Aorta (tissue), 5 donors: ENCODE measurements at regions not wholly inside any gene's neighbourhood (a gene's known extent, or its start where the extent isn't known, plus 50 kb on each side); places are given as distances from the start of the nearest gene placed in this dataset.
"Not testable (repeated sequence)": the region's sequence is repeated elsewhere in the genome, so short reads cannot be mapped to it uniquely, and the experiment has no call there.

Source experiments
- ATAC-seq: fragments of 200-7000 bp; cut with Tn5 transposase; one replicate; pipeline ENCODE4 v1.9.1; 2022; ENCODE audit warnings: moderate library complexity; ENCODE audit not compliant: low FRiP score
- DNase-seq, 2 donors: peaks; one replicate each; pipeline ENCODE4 v3.0.0-alpha.2; 2020
- H3K27ac ChIP-seq, 2 donors: one replicate each; pipeline ENCODE4 v1.5.1; 2013; ENCODE audit warnings: low read length in 2 of 2, mild to moderate bottlenecking in 2 of 2, moderate library complexity in 2 of 2, control low read depth in 1 of 2, inconsistent platforms in 1 of 2, low read depth in 1 of 2
- H3K27me3 ChIP-seq, 2 donors: one replicate each; pipeline ENCODE4 v1.6.1; 2013; ENCODE audit warnings: control low read depth in 1 of 2, low read length in 1 of 2, mild to moderate bottlenecking in 1 of 2, moderate library complexity in 1 of 2; ENCODE audit not compliant: insufficient read depth in 2 of 2, control insufficient read depth in 1 of 2
- H3K36me3 ChIP-seq, 2 donors: one replicate each; pipeline ENCODE4 v1.6.1; 2013; ENCODE audit warnings: control low read depth in 1 of 2, low read length in 1 of 2, mild to moderate bottlenecking in 1 of 2; ENCODE audit not compliant: insufficient read depth in 2 of 2, control insufficient read depth in 1 of 2
- H3K4me1 ChIP-seq, 2 donors: one replicate each; pipeline ENCODE4 v1.6.1; 2013; ENCODE audit warnings: low read length in 2 of 2, control low read depth in 1 of 2, mild to moderate bottlenecking in 1 of 2, moderate library complexity in 1 of 2; ENCODE audit not compliant: insufficient read depth in 2 of 2, control insufficient read depth in 1 of 2
- H3K4me3 ChIP-seq, 2 donors: one replicate each; pipeline ENCODE4 v1.5.1; 2013; ENCODE audit warnings: low read length in 2 of 2, control low read depth in 1 of 2, mild to moderate bottlenecking in 1 of 2
- H3K9me3 ChIP-seq: one replicate; pipeline ENCODE4 v1.6.1; 2013; ENCODE audit warnings: mild to moderate bottlenecking, low read length; ENCODE audit not compliant: control insufficient read depth
- WGBS, 2 donors: extraction: QIAGEN DNeasy Blood & Tissue Kit; methylation state at CpG; one replicate each; pipeline ENCODE4 v1.1.7; 2013; 5-methylcytosine and 5-hydroxymethylcytosine counted together
- intact Hi-C, 2 donors: fragments of 100-400 bp; cut with DNase I; formaldehyde crosslinking; loops; one replicate each; pipeline versions ENCODE4 v1.14.2 to v1.15.0; 2022
- donor health status: healthy with polysubstance abuse.
- donor health status: Bipolar disorder and iron deficiency.
- donor health status: DM: no; HTN: no; CAD: no.
- donor health status: DM: no; HTN: no; CAD: no.
- donor health status: DM: yes; HTN: yes; CAD: no.

DNA sequence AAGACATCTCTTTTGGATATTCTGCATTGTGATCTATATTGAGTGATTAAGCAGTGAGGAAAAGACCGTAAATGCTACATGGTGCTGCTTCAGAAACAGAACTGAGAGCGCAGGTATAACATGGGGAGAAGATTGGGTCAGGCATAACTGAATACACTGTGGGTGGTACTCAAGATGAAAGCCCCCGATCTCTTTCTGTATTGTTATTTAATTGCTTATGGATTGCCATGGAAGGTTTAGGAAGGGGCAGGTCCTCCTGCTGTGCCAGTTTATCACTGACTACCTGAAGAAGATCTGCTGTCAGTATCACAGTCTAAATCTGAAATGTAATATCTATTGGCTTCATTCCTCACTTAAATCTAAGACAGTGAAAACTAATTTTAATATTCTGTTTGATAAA lies 1568.7 kb upstream of the CELF4 start:
- no peaks in the 10 kb centered on the region for H3K36me3 ChIP-seq
- no peak for DNase-seq
- no peak overlapping the region for H3K4me3 ChIP-seq
- no peak overlapping the region for H3K27ac ChIP-seq
- no peaks in the 10 kb centered on the region for H3K9me3 ChIP-seq
- intact Hi-C loops, result no loop called here
- H3K4me1 ChIP-seq, result no peaks in the 10 kb centered on the region
- H3K27me3 ChIP-seq, result no peaks in the 10 kb centered on the region
- no peak for ATAC-seq
- 80 to 89% methylated on average over 3 of the region's 3 CpGs for WGBS, 2 donors

- H3K27ac ChIP-seq, DNase-seq, H3K27me3 ChIP-seq, intact Hi-C loops, H3K4me3 ChIP-seq, ATAC-seq, H3K4me1 ChIP-seq, H3K36me3 ChIP-seq, H3K9me3 ChIP-seq: not testable (repeated sequence)
- WGBS, 2 donors, result 88 to 90% methylated on average over 3 of the region's 3 CpGs
These were observed 1561.9 kb upstream of the CELF4 start for GRCh38 chr18:39127538-39127937.

DNA sequence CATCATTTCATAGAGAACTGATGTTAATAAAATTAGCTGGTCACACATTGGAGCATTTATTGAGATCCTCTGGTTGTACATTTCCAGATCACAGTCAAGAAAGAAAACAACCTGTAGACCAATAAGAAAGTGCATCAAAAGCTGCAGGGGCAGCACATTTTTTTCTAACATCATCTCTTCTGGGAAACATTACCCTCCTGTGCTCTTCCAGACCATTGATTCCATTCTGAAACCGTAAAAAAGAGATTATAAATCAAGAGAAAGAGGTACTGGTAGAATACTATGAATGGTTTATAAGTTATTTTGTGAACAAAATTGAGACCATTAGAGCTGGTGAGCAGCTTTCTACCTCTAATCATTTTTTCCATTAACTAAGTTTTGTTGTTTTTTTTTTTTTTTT lies 1548.2 kb upstream of the CELF4 start:
- intact Hi-C loops, result no loop called here
- 64 to 87% methylated on average over 1 of the region's 1 CpG for WGBS, 2 donors
- no peak for DNase-seq

GRCh38 chr18:39105104-39105503 lies 1539.5 kb upstream of the CELF4 start:
- ATAC-seq (no peak), DNase-seq (no peak)
- no peak overlapping the region for H3K27ac ChIP-seq
- WGBS, 2 donors, result 66 to 80% methylated on average over 4 of the region's 4 CpGs
- intact Hi-C loops, result no loop called here
- H3K36me3 ChIP-seq, result no peaks in the 10 kb centered on the region
- H3K27me3 ChIP-seq, result no peaks in the 10 kb centered on the region
- H3K9me3 ChIP-seq, result no peaks in the 10 kb centered on the region
- H3K4me1 ChIP-seq, result no peaks in the 10 kb centered on the region
- H3K4me3 ChIP-seq, result no peak overlapping the region

More for the DNA sequence above, 1548.2 kb upstream of the CELF4 start:
- H3K9me3 ChIP-seq, result no peaks in the 10 kb centered on the region
- no peak overlapping the region for H3K27ac ChIP-seq
- ATAC-seq, result no peak
- H3K4me3 ChIP-seq, result no peak overlapping the region
- H3K36me3 ChIP-seq, result no peaks in the 10 kb centered on the region
- no peaks in the 10 kb centered on the region for H3K27me3 ChIP-seq
- H3K4me1 ChIP-seq, result no peaks in the 10 kb centered on the region

- H3K4me1 ChIP-seq, result no peaks in the 10 kb centered on the region
- no peaks in the 10 kb centered on the region for H3K36me3 ChIP-seq
- H3K4me3 ChIP-seq, result no peak overlapping the region
- ATAC-seq, result no peak
- H3K9me3 ChIP-seq, result no peaks in the 10 kb centered on the region
- no peak overlapping the region for H3K27ac ChIP-seq
- H3K27me3 ChIP-seq, result no peaks in the 10 kb centered on the region
- 84 to 87% methylated on average over 3 of the region's 3 CpGs for WGBS, 2 donors
- no peak for DNase-seq
- intact Hi-C loops, result no loop called here
These were observed 1507.4 kb upstream of the CELF4 start for GRCh38 chr18:39072970-39073369.

DNA sequence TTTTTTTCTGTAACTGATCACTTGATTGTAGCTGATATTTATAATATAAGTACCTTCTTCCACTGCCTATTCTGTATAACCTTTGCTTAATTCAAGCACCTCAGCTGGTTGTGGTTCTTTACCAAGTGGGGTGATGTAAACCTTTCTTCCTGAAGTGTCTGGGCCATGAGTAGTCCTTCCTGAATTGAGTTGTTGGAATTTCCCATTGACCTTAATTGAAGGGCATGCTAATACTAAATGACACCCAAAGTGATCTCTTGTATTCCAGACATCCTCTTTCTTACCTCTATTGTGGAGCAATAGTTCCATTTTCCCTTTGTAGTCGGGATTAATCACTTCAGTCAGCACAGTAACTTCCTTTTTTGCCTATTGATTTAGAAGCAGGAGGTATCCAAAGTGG lies 1496.8 kb upstream of the CELF4 start:
- no peak overlapping the region for H3K4me3 ChIP-seq
- WGBS, 2 donors, result 71 to 74% methylated on average over 1 of the region's 1 CpG

DNA sequence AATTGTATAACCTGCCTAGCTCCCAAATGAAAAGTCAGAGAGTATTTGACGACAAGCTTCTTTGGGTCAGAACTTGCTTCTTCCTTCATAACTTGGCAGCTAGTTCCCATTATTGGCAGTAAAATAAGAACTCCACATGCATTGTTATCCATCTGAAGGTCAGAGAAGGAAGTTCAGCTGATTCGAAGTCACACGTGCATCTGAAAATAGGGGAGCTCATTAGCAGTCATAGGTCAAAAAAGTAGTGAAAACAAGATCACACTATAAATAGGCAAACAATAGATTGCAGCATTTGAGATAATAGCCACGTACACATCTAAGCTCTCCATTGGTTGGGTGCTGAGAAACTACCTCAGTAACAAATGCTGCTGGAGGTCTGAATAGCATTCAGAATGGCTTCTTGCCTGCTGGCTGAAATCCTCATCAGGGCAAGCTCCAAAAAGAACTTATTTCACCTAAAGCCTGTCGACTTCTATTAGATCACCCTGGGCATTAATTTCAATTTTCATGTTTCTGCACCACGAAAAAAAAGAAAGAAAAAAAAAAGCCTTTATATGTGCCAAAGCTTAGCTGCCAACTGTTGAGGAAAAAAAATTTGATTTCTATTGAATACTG lies 1492.9 kb upstream of the CELF4 start:
- whole genome bisulfite sequencing, 2 donors, result 24 to 25% methylated on average over 6 of the region's 6 CpGs
- ATAC-seq, result no peak
- Histone ChIP-seq H3K27me3 (no peaks in the 10 kb centered on the region), H3K9me3 (no peaks in the 10 kb centered on the region), H3K4me1 (peaks cover 0 to 1% of the 10 kb centered on the region in 2 donors), H3K27ac (no peak overlapping the region), H3K36me3 (no peaks in the 10 kb centered on the region), H3K4me3 (no peak overlapping the region)
- no peak for DNase-seq
- intact Hi-C loops, result no loop called here

More for the DNA sequence above, 1496.8 kb upstream of the CELF4 start:
- Histone ChIP-seq H3K36me3 (no peaks in the 10 kb centered on the region), H3K9me3 (no peaks in the 10 kb centered on the region), H3K27me3 (no peaks in the 10 kb centered on the region), H3K27ac (no peak overlapping the region), H3K4me1 (peaks cover 0 to 1% of the 10 kb centered on the region in 2 donors)
- ATAC-seq (no peak), DNase-seq (no peak)
- intact Hi-C loops, result no loop called here

DNA sequence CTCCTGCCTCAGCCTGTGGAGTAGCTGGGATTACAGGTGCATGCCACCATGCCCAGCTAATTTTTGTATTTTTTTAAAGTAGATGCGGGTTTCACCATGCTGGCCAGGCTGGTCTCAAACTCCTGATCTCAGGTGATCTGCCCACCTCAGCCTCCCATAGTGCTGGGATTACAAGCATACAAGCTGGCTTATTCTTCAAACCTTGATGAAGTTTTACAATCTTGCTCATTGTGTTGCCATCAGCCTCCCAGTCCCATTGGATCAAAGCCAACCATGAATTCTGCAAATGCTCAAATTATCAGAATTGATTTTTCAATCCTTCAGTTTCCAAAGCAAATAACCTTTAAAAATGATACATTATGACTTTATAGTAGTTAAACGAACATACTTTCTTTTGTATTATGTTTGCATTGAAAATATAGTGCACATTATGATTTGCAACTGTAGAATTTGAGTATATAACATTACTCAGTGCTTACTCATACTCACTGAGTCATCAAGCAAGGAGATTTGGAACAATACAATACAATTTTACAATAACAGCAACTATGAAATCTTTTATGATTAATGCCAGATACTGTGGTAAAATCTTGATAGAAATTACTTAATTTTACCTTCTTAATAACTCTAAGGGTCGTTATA lies 1491.9 kb upstream of the CELF4 start:
- DNase-seq, result no peak
- Histone ChIP-seq H3K36me3 (no peaks in the 10 kb centered on the region), H3K9me3 (no peaks in the 10 kb centered on the region), H3K4me1 (peaks cover 0 to 1% of the 10 kb centered on the region in 2 donors), H3K4me3 (no peak overlapping the region), H3K27ac (no peak overlapping the region), H3K27me3 (no peaks in the 10 kb centered on the region)
- 67 to 68% methylated on average over 3 of the region's 3 CpGs for WGBS, 2 donors
- no peak for ATAC-seq
- intact Hi-C loops, result no loop called here

DNA sequence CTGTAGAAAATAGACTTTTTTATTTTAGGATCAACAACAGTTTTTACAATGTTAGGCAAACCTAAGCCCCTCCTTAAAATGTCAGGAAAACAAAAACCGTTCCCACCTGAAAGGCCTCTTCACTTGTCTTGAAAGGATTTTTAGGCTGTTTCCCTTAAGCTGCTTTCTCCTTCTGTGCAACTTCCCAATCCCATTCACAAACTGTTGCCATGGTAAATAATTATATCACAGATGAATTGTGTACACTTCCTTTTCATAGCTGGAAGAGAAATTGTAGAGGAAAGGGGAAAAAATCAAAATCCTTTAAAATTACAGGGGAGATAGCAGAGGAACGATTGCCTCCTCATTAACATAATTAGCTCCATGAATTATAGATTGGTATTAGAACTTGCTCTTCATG lies 1488.0 kb upstream of the CELF4 start:
- H3K27me3 ChIP-seq, result no peaks in the 10 kb centered on the region
- intact Hi-C loops, result no loop called here
- no peak for DNase-seq
- H3K9me3 ChIP-seq, result no peaks in the 10 kb centered on the region
- H3K4me3 ChIP-seq, result no peak overlapping the region
- no peak for ATAC-seq
- WGBS, 2 donors, result 57 to 69% methylated on average over 2 of the region's 2 CpGs
- H3K36me3 ChIP-seq, result no peaks in the 10 kb centered on the region
- no peak overlapping the region for H3K27ac ChIP-seq
- peaks cover 0 to 1% of the 10 kb centered on the region in 2 donors for H3K4me1 ChIP-seq
